ENCODE measurements at regions not wholly inside any gene's neighbourhood (a gene's known extent, or its start where the extent isn't known, plus 50 kb on each side); places are given as distances from the start of the nearest gene placed in this dataset.

DNA sequence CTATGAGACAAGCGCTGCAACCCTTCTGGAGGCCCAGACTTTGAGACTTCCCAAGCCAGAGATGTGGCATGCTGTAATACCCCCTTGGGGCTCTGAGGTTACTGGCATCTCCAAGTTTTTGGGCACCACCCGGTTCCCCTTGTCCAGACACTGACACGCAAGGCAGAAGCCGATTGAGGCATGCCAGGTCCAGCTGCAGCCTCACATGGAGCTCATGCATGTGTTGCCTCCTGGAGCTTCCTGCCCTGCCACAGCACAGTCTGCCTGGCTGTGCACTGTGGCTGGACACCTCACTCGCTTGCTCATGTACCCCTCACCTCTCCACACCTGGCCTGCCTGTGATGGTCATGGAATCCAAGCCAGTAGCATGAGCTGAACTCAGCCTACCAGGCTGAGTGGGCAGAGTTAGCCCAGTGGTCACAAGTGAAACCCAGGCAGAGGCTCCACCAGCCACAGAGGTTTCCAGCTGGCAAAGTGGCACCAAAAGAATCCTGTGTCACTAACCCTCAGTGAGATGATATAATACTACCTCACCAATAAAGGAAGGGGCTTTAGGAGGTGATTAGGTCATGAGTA, 789.2 kb upstream of the INTU start:
- H3K36me3 ChIP-seq (ENCODE audit: control insufficient read depth in 4 of 4, insufficient read depth in 4 of 4, low read length in 3 of 4), result no peaks in the 10 kb centered on the region
- WGBS (ENCODE audit: insufficient coverage), result 100% methylated on average over 4 of the region's 5 CpGs
- CTCF ChIA-PET, result no interaction called here

DNA sequence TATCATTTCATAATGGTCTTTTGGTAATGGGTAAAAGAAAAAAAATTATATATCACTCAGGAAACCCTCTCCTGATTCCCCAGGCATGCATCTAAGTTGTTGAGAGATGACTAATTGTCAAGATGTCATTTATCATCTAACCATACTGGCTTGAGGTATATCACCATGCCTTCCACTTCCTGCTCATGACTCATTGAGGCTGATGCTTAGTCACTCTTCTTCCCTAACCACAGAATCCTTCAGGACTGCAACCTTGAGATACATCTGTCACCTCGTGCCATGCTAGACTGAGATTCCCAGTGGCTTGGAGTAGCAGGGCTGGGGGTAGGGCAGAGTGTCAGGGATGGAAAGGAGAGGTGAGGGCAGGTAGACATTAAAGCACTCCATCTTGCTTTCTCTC, 782.5 kb upstream of the INTU start:
- no peaks in the 10 kb centered on the region for H3K9me3 ChIP-seq (ENCODE audit: control extremely low read depth in 1 of 5, control insufficient read depth in 4 of 5, insufficient read depth in 2 of 5, low read depth in 1 of 5, low read length in 4 of 5)
- H3K36me3 ChIP-seq (ENCODE audit: control insufficient read depth in 4 of 4, insufficient read depth in 4 of 4, low read length in 3 of 4), result no peaks in the 10 kb centered on the region
- WGBS (ENCODE audit: insufficient coverage), result no CpG with 5 or more reads among the region's 1 CpG
- no peaks in the 10 kb centered on the region for H3K27me3 ChIP-seq (replicated peaks in 2 of 5; ENCODE audit: control insufficient read depth in 4 of 5, insufficient read depth in 5 of 5, low read length in 4 of 5)
- ChIA-PET CTCF (no interaction called here), POLR2A (no interaction called here)
- no peak overlapping the region for H3K27ac ChIP-seq (ENCODE audit: insufficient read depth in 1 of 2, low read depth in 1 of 2, low read length in 2 of 2, poor library complexity in 1 of 2, severe bottlenecking in 2 of 2)
- no peak for DNase-seq
- H3K4me1 ChIP-seq (ENCODE audit: control extremely low read depth in 1 of 4, control insufficient read depth in 4 of 4, insufficient read depth in 4 of 4, low read length in 3 of 4), result no peaks in the 10 kb centered on the region
- H3K4me3 ChIP-seq (ENCODE audit: control insufficient read depth in 1 of 7, extremely low read depth in 1 of 7, insufficient read depth in 4 of 7, low read depth in 2 of 7, low read length in 6 of 7), result no peak overlapping the region

More for the DNA sequence above, 789.2 kb upstream of the INTU start:
- POLR2A ChIA-PET, result no interaction called here
- no peaks in the 10 kb centered on the region for H3K27me3 ChIP-seq (replicated peaks in 2 of 5; ENCODE audit: control insufficient read depth in 4 of 5, insufficient read depth in 5 of 5, low read length in 4 of 5)
- no peak for DNase-seq
- H3K4me3 ChIP-seq (ENCODE audit: control insufficient read depth in 1 of 7, extremely low read depth in 1 of 7, insufficient read depth in 4 of 7, low read depth in 2 of 7, low read length in 6 of 7), result no peak overlapping the region
- H3K9me3 ChIP-seq (ENCODE audit: control extremely low read depth in 1 of 5, control insufficient read depth in 4 of 5, insufficient read depth in 2 of 5, low read depth in 1 of 5, low read length in 4 of 5), result no peaks in the 10 kb centered on the region
- no peak overlapping the region for H3K27ac ChIP-seq (ENCODE audit: insufficient read depth in 1 of 2, low read depth in 1 of 2, low read length in 2 of 2, poor library complexity in 1 of 2, severe bottlenecking in 2 of 2)
- no peaks in the 10 kb centered on the region for H3K4me1 ChIP-seq (ENCODE audit: control extremely low read depth in 1 of 4, control insufficient read depth in 4 of 4, insufficient read depth in 4 of 4, low read length in 3 of 4)

DNA sequence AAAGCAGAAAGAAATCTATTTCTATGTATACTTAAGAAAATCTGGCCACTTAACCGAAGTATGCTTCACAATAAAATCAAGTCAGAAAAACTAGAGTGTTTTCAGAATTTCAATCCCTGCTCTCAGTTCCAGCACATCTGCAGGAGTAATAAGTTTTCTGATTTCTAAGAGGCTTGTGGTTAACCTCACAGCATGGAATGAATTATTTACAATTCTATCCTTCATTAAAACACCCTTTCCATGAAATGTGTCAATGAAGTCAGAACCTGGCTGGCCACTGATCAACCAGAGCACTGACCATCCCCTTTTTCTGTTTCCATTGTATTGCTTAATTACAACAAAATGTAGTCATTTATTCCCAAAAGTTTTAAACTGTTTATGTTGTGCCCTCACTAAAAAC, 781.4 kb upstream of the INTU start:
- ChIA-PET CTCF (no interaction called here), POLR2A (no interaction called here)
- no peaks in the 10 kb centered on the region for H3K9me3 ChIP-seq (ENCODE audit: control extremely low read depth in 1 of 5, control insufficient read depth in 4 of 5, insufficient read depth in 2 of 5, low read depth in 1 of 5, low read length in 4 of 5)
- no peak overlapping the region for H3K4me3 ChIP-seq (ENCODE audit: control insufficient read depth in 1 of 7, extremely low read depth in 1 of 7, insufficient read depth in 4 of 7, low read depth in 2 of 7, low read length in 6 of 7)
- no peaks in the 10 kb centered on the region for H3K4me1 ChIP-seq (ENCODE audit: control extremely low read depth in 1 of 4, control insufficient read depth in 4 of 4, insufficient read depth in 4 of 4, low read length in 3 of 4)
- H3K27me3 ChIP-seq (replicated peaks in 2 of 5; ENCODE audit: control insufficient read depth in 4 of 5, insufficient read depth in 5 of 5, low read length in 4 of 5), result no peaks in the 10 kb centered on the region
- H3K36me3 ChIP-seq (ENCODE audit: control insufficient read depth in 4 of 4, insufficient read depth in 4 of 4, low read length in 3 of 4), result no peaks in the 10 kb centered on the region
- no peak overlapping the region for H3K27ac ChIP-seq (ENCODE audit: insufficient read depth in 1 of 2, low read depth in 1 of 2, low read length in 2 of 2, poor library complexity in 1 of 2, severe bottlenecking in 2 of 2)
- no CpG with 5 or more reads among the region's 1 CpG for WGBS (ENCODE audit: insufficient coverage)
- no peak for DNase-seq

DNA sequence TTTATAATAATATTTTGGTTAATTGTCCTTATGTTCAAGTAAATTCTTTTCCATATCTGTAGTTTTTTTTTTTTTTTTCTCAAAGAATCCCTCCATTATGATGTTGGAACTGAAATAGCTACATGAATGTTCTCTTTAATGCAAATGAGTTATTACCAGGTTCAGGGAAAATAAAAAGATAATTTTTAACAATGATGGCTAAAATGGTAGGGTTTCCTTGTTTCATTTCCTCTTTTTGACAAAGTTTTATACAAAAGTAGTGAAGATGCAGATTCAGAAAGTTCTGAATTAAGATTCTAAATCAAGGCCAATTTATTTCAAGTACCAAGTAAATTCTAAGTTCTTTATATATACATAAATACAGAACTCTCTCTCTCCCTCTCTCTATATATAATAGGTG, 779.0 kb upstream of the INTU start:
- Histone ChIP-seq H3K27ac (ENCODE audit: insufficient read depth in 1 of 2, low read depth in 1 of 2, low read length in 2 of 2, poor library complexity in 1 of 2, severe bottlenecking in 2 of 2) (no peak overlapping the region), H3K4me3 (ENCODE audit: control insufficient read depth in 1 of 7, extremely low read depth in 1 of 7, insufficient read depth in 4 of 7, low read depth in 2 of 7, low read length in 6 of 7) (no peak overlapping the region), H3K9me3 (ENCODE audit: control extremely low read depth in 1 of 5, control insufficient read depth in 4 of 5, insufficient read depth in 2 of 5, low read depth in 1 of 5, low read length in 4 of 5) (no peaks in the 10 kb centered on the region), H3K4me1 (ENCODE audit: control extremely low read depth in 1 of 4, control insufficient read depth in 4 of 4, insufficient read depth in 4 of 4, low read length in 3 of 4) (no peaks in the 10 kb centered on the region), H3K36me3 (ENCODE audit: control insufficient read depth in 4 of 4, insufficient read depth in 4 of 4, low read length in 3 of 4) (no peaks in the 10 kb centered on the region), H3K27me3 (replicated peaks in 2 of 5; ENCODE audit: control insufficient read depth in 4 of 5, insufficient read depth in 5 of 5, low read length in 4 of 5) (no peaks in the 10 kb centered on the region)
- POLR2A ChIA-PET, result no interaction called here
- CTCF ChIA-PET, result no interaction called here
- no peak for DNase-seq

DNA sequence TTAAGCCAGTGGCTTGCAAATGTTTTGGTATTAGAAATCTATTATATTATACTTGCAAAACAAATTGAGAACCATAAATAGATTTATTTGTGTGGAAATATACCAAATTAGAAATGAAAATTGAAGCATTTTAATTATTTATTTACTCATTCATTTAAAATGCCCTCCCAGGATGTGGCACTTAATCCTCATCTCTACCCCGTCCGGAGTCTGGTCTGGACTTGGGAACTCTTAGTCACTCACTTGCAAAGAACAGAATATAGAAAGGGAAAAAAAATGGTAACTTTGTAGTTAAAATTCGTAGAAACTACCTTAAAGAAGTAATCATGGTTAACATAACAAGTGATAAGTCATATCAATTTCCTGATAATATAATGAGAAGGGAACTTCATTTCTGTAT, 775.9 kb upstream of the INTU start:
- CTCF ChIA-PET, result no interaction called here
- Histone ChIP-seq H3K27me3 (replicated peaks in 2 of 5; ENCODE audit: control insufficient read depth in 4 of 5, insufficient read depth in 5 of 5, low read length in 4 of 5) (no peaks in the 10 kb centered on the region), H3K4me1 (ENCODE audit: control extremely low read depth in 1 of 4, control insufficient read depth in 4 of 4, insufficient read depth in 4 of 4, low read length in 3 of 4) (no peaks in the 10 kb centered on the region), H3K9me3 (ENCODE audit: control extremely low read depth in 1 of 5, control insufficient read depth in 4 of 5, insufficient read depth in 2 of 5, low read depth in 1 of 5, low read length in 4 of 5) (peaks cover 0 to 4% (median 0%) of the 10 kb centered on the region in 5 experiments), H3K4me3 (ENCODE audit: control insufficient read depth in 1 of 7, extremely low read depth in 1 of 7, insufficient read depth in 4 of 7, low read depth in 2 of 7, low read length in 6 of 7) (no peak overlapping the region), H3K36me3 (ENCODE audit: control insufficient read depth in 4 of 4, insufficient read depth in 4 of 4, low read length in 3 of 4) (no peaks in the 10 kb centered on the region), H3K27ac (ENCODE audit: insufficient read depth in 1 of 2, low read depth in 1 of 2, low read length in 2 of 2, poor library complexity in 1 of 2, severe bottlenecking in 2 of 2) (no peak overlapping the region)
- WGBS (ENCODE audit: insufficient coverage), result no CpG with 5 or more reads among the region's 3 CpGs
- DNase-seq, result no peak
- POLR2A ChIA-PET, result no interaction called here

DNA sequence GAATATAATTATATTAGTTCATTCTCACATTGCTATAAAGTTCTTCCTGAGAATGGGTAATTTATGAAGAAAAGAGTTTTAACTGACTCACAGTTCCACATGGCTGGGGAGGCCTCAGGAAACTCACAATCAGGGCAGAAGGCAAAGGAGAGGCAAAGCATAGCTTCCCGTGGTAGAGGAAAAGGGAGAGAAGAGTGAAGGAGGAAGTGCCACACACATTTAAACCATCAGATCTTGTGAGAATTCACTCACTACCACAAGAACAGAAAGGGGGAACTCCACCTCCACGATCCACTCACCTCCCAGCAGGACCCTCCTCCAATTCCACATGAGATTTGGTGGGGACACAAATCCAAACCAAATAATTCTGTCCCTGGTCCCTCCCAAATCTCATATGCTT, 773.4 kb upstream of the INTU start:
- ChIA-PET CTCF (no interaction called here), POLR2A (no interaction called here)
- H3K27ac ChIP-seq (ENCODE audit: insufficient read depth in 1 of 2, low read depth in 1 of 2, low read length in 2 of 2, poor library complexity in 1 of 2, severe bottlenecking in 2 of 2), result no peak overlapping the region
- H3K4me1 ChIP-seq (ENCODE audit: control extremely low read depth in 1 of 4, control insufficient read depth in 4 of 4, insufficient read depth in 4 of 4, low read length in 3 of 4), result no peaks in the 10 kb centered on the region
- H3K4me3 ChIP-seq (ENCODE audit: control insufficient read depth in 1 of 7, extremely low read depth in 1 of 7, insufficient read depth in 4 of 7, low read depth in 2 of 7, low read length in 6 of 7), result no peak overlapping the region
- 63% methylated on average over 1 of the region's 2 CpGs for WGBS (ENCODE audit: insufficient coverage)
- no peaks in the 10 kb centered on the region for H3K27me3 ChIP-seq (replicated peaks in 2 of 5; ENCODE audit: control insufficient read depth in 4 of 5, insufficient read depth in 5 of 5, low read length in 4 of 5)
- H3K9me3 ChIP-seq (ENCODE audit: control extremely low read depth in 1 of 5, control insufficient read depth in 4 of 5, insufficient read depth in 2 of 5, low read depth in 1 of 5, low read length in 4 of 5), result peaks cover 0 to 4% (median 0%) of the 10 kb centered on the region in 5 experiments
- no peaks in the 10 kb centered on the region for H3K36me3 ChIP-seq (ENCODE audit: control insufficient read depth in 4 of 4, insufficient read depth in 4 of 4, low read length in 3 of 4)
- DNase-seq, result no peak

DNA sequence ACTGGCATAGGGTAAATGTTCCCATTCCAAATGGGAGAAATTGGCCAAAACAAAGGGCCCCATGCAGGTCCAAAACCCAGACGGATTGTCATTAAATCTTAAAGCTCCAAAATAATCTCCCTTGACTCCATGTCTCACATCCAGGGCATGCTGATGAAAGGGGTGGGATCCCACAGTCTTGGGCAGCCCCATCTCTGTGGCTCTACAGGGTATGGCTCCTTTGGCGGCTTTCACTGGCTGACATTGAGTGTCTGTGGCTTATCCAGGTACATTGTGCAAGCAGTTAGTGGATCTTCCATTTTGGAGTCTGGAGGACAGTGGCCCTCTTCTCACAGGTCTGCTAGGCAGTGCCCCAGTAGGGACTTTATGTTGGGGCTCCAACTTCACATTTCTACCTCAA, 772.9 kb upstream of the INTU start:
- CTCF ChIA-PET, result no interaction called here
- Histone ChIP-seq H3K27ac (ENCODE audit: insufficient read depth in 1 of 2, low read depth in 1 of 2, low read length in 2 of 2, poor library complexity in 1 of 2, severe bottlenecking in 2 of 2) (no peak overlapping the region), H3K4me1 (ENCODE audit: control extremely low read depth in 1 of 4, control insufficient read depth in 4 of 4, insufficient read depth in 4 of 4, low read length in 3 of 4) (no peaks in the 10 kb centered on the region), H3K27me3 (replicated peaks in 2 of 5; ENCODE audit: control insufficient read depth in 4 of 5, insufficient read depth in 5 of 5, low read length in 4 of 5) (no peaks in the 10 kb centered on the region), H3K36me3 (ENCODE audit: control insufficient read depth in 4 of 4, insufficient read depth in 4 of 4, low read length in 3 of 4) (no peaks in the 10 kb centered on the region), H3K4me3 (ENCODE audit: control insufficient read depth in 1 of 7, extremely low read depth in 1 of 7, insufficient read depth in 4 of 7, low read depth in 2 of 7, low read length in 6 of 7) (no peak overlapping the region), H3K9me3 (ENCODE audit: control extremely low read depth in 1 of 5, control insufficient read depth in 4 of 5, insufficient read depth in 2 of 5, low read depth in 1 of 5, low read length in 4 of 5) (peaks cover 0 to 4% (median 0%) of the 10 kb centered on the region in 5 experiments)
- DNase-seq, result no peak
- WGBS (ENCODE audit: insufficient coverage), result 72% methylated on average over 2 of the region's 2 CpGs
- POLR2A ChIA-PET, result no interaction called here
